CD4-positive, alpha-beta memory T cell (primary cell): ENCODE measurements at regions not wholly inside any gene's neighbourhood (a gene's known extent, or its start where the extent isn't known, plus 50 kb on each side); places are given as distances from the start of the nearest gene placed in this dataset.

ENCODE experiments used
- CTCF ChIA-PET: fragments of 350-600 bp; sonication (Branson Sonifier 250); formaldehyde crosslinking; loops from one replicate; lab custom pipeline; 2021; ENCODE audit warnings: inconsistent platforms; ENCODE audit not compliant: partially characterized antibody; lab: Charles Lee
- POLR2A ChIA-PET: fragments of 350-600 bp; sonication (Branson Sonifier 250); formaldehyde crosslinking; loops from one replicate; lab custom pipeline; 2021; ENCODE audit not compliant: partially characterized antibody; lab: Charles Lee
- DNase-seq, 5 donors: peaks; one replicate each; pipeline versions ENCODE4 v3.0.0 to v3.0.0-alpha.2; 2020 to 2022; ENCODE audit warnings: mixed read lengths in 1 of 5
- H3K27ac ChIP-seq: one replicate; pipeline ENCODE4 v1.7.0; 2013; ENCODE audit warnings: low read depth, low read length
- H3K27me3 ChIP-seq: 2 replicates; pipeline ENCODE4 v1.7.0; 2013; ENCODE audit warnings: mild to moderate bottlenecking, low read length, moderate library complexity; ENCODE audit not compliant: insufficient read depth
- H3K36me3 ChIP-seq: 2 replicates; pipeline ENCODE4 v1.7.0; 2013; ENCODE audit warnings: mild to moderate bottlenecking, low read length, moderate library complexity; ENCODE audit not compliant: insufficient read depth
- H3K4me1 ChIP-seq: 2 replicates; pipeline ENCODE4 v1.7.0; 2013; ENCODE audit warnings: mild to moderate bottlenecking, low read length, moderate library complexity; ENCODE audit not compliant: insufficient read depth
- H3K4me3 ChIP-seq, 2 donors: one replicate each; pipeline ENCODE4 v1.7.0; 2013; ENCODE audit warnings: low read length in 2 of 2, mild to moderate bottlenecking in 1 of 2
- H3K9me3 ChIP-seq, 2 donors: one replicate each; pipeline ENCODE4 v1.7.0; 2013; ENCODE audit warnings: low read length in 2 of 2, control low read depth in 1 of 2; ENCODE audit not compliant: control insufficient read depth in 1 of 2
- H3K27ac Mint-ChIP-seq, 7 donors: one replicate each; pipeline ENCODE4 v1.8.0; 2020 to 2021; ENCODE audit warnings: mixed read lengths in 7 of 7, mild to moderate bottlenecking in 6 of 7, inconsistent platforms in 3 of 7, moderate library complexity in 3 of 7
- H3K27me3 Mint-ChIP-seq, 2 donors: one replicate each; pipeline ENCODE4 v1.8.0; 2020 to 2021; ENCODE audit warnings: mixed read lengths in 2 of 2
- H3K36me3 Mint-ChIP-seq, 2 donors: one replicate each; pipeline ENCODE4 v1.8.0; 2020 to 2021; ENCODE audit warnings: mixed read lengths in 2 of 2, inconsistent platforms in 1 of 2, mild to moderate bottlenecking in 1 of 2
- H3K4me1 Mint-ChIP-seq, 4 donors: one replicate each; pipeline ENCODE4 v1.8.0; 2020 to 2021; ENCODE audit warnings: mixed read lengths in 4 of 4, mild to moderate bottlenecking in 1 of 4
- H3K4me3 Mint-ChIP-seq, 8 donors: one replicate each; pipeline ENCODE4 v1.8.0; 2020 to 2021; ENCODE audit warnings: mixed read lengths in 8 of 8, mild to moderate bottlenecking in 7 of 8, moderate library complexity in 6 of 8, inconsistent platforms in 3 of 8
- H3K9me3 Mint-ChIP-seq, 8 donors: one replicate each; pipeline ENCODE4 v1.8.0; 2020 to 2021; ENCODE audit warnings: mixed read lengths in 8 of 8, mild to moderate bottlenecking in 5 of 8, inconsistent platforms in 3 of 8, moderate library complexity in 1 of 8
- intact Hi-C: fragments of 100-400 bp; cut with micrococcal nuclease; formaldehyde crosslinking; loops from one replicate; pipeline ENCODE4 v1.15.1; 2023

DNA sequence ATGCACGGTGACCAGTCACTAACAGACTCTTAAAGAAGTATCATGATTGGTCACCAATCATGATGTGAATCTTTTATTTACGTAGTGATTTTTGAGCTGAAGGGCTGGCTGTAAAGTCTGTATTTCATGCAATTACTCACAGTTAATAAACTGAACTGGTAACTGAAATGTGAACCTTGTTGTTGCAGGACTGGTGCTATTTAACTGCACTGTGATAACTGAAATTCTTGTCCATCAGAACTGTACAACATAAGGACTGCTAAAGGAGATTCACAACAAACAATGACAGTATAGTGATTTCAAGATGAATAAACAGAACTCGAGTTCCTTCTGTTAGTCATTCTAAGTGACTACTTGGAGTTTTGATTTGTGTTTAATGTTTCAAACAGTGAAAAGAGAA is 316.6 kb downstream of the TPBG start:
- H3K4me3 Mint-ChIP-seq, result no peak overlapping the region
- H3K27me3 Mint-ChIP-seq, result peaks cover 3 to 6% of the 10 kb centered on the region in 2 donors
- H3K9me3 ChIP-seq, result no peaks in the 10 kb centered on the region
- H3K27ac ChIP-seq, result no peak overlapping the region
- peaks cover 0 to 25% (median 11%) of the 10 kb centered on the region in 8 donors for H3K9me3 Mint-ChIP-seq
- no peaks in the 10 kb centered on the region for H3K4me1 ChIP-seq
- H3K4me3 ChIP-seq, result no peak overlapping the region
- no peaks in the 10 kb centered on the region for H3K36me3 ChIP-seq
- H3K27ac Mint-ChIP-seq, result no peak overlapping the region
- CTCF ChIA-PET, result no interaction called here
- POLR2A ChIA-PET, result no interaction called here
- intact Hi-C loops, result no loop called here
- no peak for DNase-seq
- peaks cover 0 to 3% of the 10 kb centered on the region in 2 donors for H3K36me3 Mint-ChIP-seq
- peaks cover 0 to 2% (median 0%) of the 10 kb centered on the region in 4 donors for H3K4me1 Mint-ChIP-seq
- H3K27me3 ChIP-seq, result no peaks in the 10 kb centered on the region

- H3K4me1 Mint-ChIP-seq, result peaks cover 0 to 2% (median 0%) of the 10 kb centered on the region in 4 donors
- Histone ChIP-seq H3K27me3 (no peaks in the 10 kb centered on the region), H3K4me1 (no peaks in the 10 kb centered on the region), H3K9me3 (no peaks in the 10 kb centered on the region), H3K4me3 (no peak overlapping the region), H3K36me3 (no peaks in the 10 kb centered on the region), H3K27ac (no peak overlapping the region)
- peaks cover 0 to 3% of the 10 kb centered on the region in 2 donors for H3K36me3 Mint-ChIP-seq
- no peak for DNase-seq
- H3K4me3 Mint-ChIP-seq, result no peak overlapping the region
- no peak overlapping the region for H3K27ac Mint-ChIP-seq
- H3K27me3 Mint-ChIP-seq, result peaks cover 3 to 6% of the 10 kb centered on the region in 2 donors
- CTCF ChIA-PET, result no interaction called here
- intact Hi-C loops, result no loop called here
- peaks cover 0 to 25% (median 11%) of the 10 kb centered on the region in 8 donors for H3K9me3 Mint-ChIP-seq
- POLR2A ChIA-PET, result no interaction called here
Measured at GRCh38 chr6:82681119-82681714, 317.6 kb downstream of the TPBG start.

DNA sequence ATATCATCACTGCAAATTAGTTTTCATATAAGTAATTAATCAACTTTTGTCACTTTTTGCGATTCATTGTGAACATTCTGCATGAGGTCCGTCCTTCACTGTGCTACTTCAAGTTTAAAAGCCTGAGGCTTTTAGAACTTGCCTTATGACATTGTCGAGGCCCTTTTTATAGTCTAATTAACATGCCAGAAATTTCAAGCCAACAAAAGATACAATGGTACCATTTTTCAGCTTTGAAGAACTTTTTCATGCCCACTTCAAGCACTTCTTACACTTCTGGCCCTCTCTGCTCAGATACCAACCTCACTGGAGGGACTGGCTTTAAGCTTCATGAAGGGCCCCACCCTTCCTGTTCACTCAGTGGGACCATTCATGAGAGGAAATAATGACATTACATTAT is 323.1 kb downstream of the TPBG start:
- no peaks in the 10 kb centered on the region for H3K9me3 ChIP-seq

GRCh38 chr6:82687855-82688254 is 324.2 kb downstream of the TPBG start:
- no peak overlapping the region for H3K4me3 ChIP-seq
- H3K4me3 Mint-ChIP-seq, result no peak overlapping the region
- peaks cover 0 to 5% (median 0%) of the 10 kb centered on the region in 8 donors for H3K9me3 Mint-ChIP-seq
- DNase-seq, result no peak
- no peaks in the 10 kb centered on the region for H3K27me3 Mint-ChIP-seq
- ChIA-PET POLR2A (interaction anchor here (1.1 kb wide), 1 partner anchor 10 kb away, joined by 3 read pairs; no protein-coding TSS in a partner anchor), CTCF (no interaction called here)
- H3K27ac Mint-ChIP-seq, result no peak overlapping the region
- H3K4me1 Mint-ChIP-seq, result peaks cover 0 to 2% (median 0%) of the 10 kb centered on the region in 4 donors
- H3K36me3 ChIP-seq, result no peaks in the 10 kb centered on the region
- no peaks in the 10 kb centered on the region for H3K27me3 ChIP-seq
- no peaks in the 10 kb centered on the region for H3K4me1 ChIP-seq
- intact Hi-C loops, result no loop called here
- no peak overlapping the region for H3K27ac ChIP-seq
- no peaks in the 10 kb centered on the region for H3K36me3 Mint-ChIP-seq
- no peaks in the 10 kb centered on the region for H3K9me3 ChIP-seq

More for the DNA sequence above, 323.1 kb downstream of the TPBG start:
- H3K4me1 ChIP-seq, result no peaks in the 10 kb centered on the region
- intact Hi-C loops, result no loop called here
- H3K27ac ChIP-seq, result no peak overlapping the region
- CTCF ChIA-PET, result no interaction called here
- no peak overlapping the region for H3K4me3 Mint-ChIP-seq
- no peak overlapping the region for H3K4me3 ChIP-seq
- H3K27ac Mint-ChIP-seq, result no peak overlapping the region
- no peaks in the 10 kb centered on the region for H3K27me3 ChIP-seq
- H3K36me3 Mint-ChIP-seq, result no peaks in the 10 kb centered on the region
- POLR2A ChIA-PET, result interaction anchor here (1.1 kb wide), 1 partner anchor 11 kb away, joined by 3 read pairs; no protein-coding TSS in a partner anchor
- DNase-seq, result no peak
- H3K4me1 Mint-ChIP-seq, result peaks cover 0 to 2% (median 0%) of the 10 kb centered on the region in 4 donors
- no peaks in the 10 kb centered on the region for H3K36me3 ChIP-seq
- peaks cover 0 to 2% of the 10 kb centered on the region in 2 donors for H3K27me3 Mint-ChIP-seq
- peaks cover 0 to 5% (median 0%) of the 10 kb centered on the region in 8 donors for H3K9me3 Mint-ChIP-seq

GRCh38 chr6:82690283-82690682 is 326.7 kb downstream of the TPBG start:
- Histone ChIP-seq H3K4me1 (no peaks in the 10 kb centered on the region), H3K36me3 (no peaks in the 10 kb centered on the region), H3K27ac (no peak overlapping the region), H3K4me3 (no peak overlapping the region), H3K9me3 (no peaks in the 10 kb centered on the region), H3K27me3 (no peaks in the 10 kb centered on the region)
- CTCF ChIA-PET, result no interaction called here
- Mint-ChIP-seq H3K4me3 (no peak overlapping the region), H3K27me3 (peaks cover 0 to 2% of the 10 kb centered on the region in 2 donors), H3K27ac (no peak overlapping the region), H3K36me3 (no peaks in the 10 kb centered on the region), H3K4me1 (no peaks in the 10 kb centered on the region), H3K9me3 (peaks cover 0 to 2% (median 0%) of the 10 kb centered on the region in 8 donors)
- no peak for DNase-seq
- POLR2A ChIA-PET, result no interaction called here
- intact Hi-C loops, result no loop called here

GRCh38 chr6:82691997-82692396 is 328.4 kb downstream of the TPBG start:
- H3K4me1 ChIP-seq, result no peaks in the 10 kb centered on the region
- peaks cover 0 to 2% (median 0%) of the 10 kb centered on the region in 8 donors for H3K9me3 Mint-ChIP-seq
- ChIA-PET POLR2A (no interaction called here), CTCF (interaction anchor here (1.3 kb wide), 1 partner anchor 10 kb away, joined by 3 read pairs; no protein-coding TSS in a partner anchor)
- no peaks in the 10 kb centered on the region for H3K27me3 ChIP-seq
- H3K27ac ChIP-seq, result no peak overlapping the region
- no peak for DNase-seq
- H3K36me3 Mint-ChIP-seq, result no peaks in the 10 kb centered on the region
- no peak overlapping the region for H3K4me3 ChIP-seq
- H3K27ac Mint-ChIP-seq, result no peak overlapping the region
- peaks cover 0 to 2% of the 10 kb centered on the region in 2 donors for H3K27me3 Mint-ChIP-seq
- no peak overlapping the region for H3K4me3 Mint-ChIP-seq
- intact Hi-C loops, result no loop called here
- no peaks in the 10 kb centered on the region for H3K36me3 ChIP-seq
- H3K4me1 Mint-ChIP-seq, result no peaks in the 10 kb centered on the region
- no peaks in the 10 kb centered on the region for H3K9me3 ChIP-seq

DNA sequence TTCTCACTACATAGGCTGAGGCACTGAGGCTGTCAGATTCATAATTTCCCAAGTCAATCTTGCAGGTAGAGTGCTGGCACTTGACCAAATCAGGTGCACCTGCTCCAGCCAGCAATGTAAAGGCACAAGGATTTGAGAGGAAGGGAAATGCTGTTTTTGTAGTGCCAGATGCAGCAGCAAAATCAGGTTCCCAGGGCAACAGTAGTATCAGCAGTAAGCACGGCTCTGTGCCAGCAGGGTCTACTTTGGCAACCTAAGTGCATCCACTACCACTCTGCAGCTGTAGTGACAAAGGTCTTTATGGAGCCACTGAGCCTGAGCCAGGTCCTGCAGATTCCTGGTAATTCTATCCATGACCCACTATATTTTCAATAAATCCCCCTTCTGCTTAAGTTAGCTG is 329.5 kb downstream of the TPBG start:
- CTCF ChIA-PET, result no interaction called here
- Mint-ChIP-seq H3K4me1 (no peaks in the 10 kb centered on the region), H3K27ac (no peak overlapping the region), H3K27me3 (peaks cover 0 to 2% of the 10 kb centered on the region in 2 donors), H3K4me3 (no peak overlapping the region), H3K36me3 (no peaks in the 10 kb centered on the region), H3K9me3 (peaks cover 0 to 2% (median 0%) of the 10 kb centered on the region in 8 donors)
- intact Hi-C loops, result no loop called here
- DNase-seq, result no peak
- Histone ChIP-seq H3K4me3 (no peak overlapping the region), H3K27ac (no peak overlapping the region), H3K4me1 (no peaks in the 10 kb centered on the region), H3K9me3 (no peaks in the 10 kb centered on the region), H3K36me3 (no peaks in the 10 kb centered on the region), H3K27me3 (no peaks in the 10 kb centered on the region)
- POLR2A ChIA-PET, result no interaction called here
